ENCODE measurements at regions not wholly inside any gene's neighbourhood (a gene's known extent, or its start where the extent isn't known, plus 50 kb on each side); places are given as distances from the start of the nearest gene placed in this dataset.

- H2AFZ ChIP-seq (replicated peaks; ENCODE audit: low read length, poor library complexity), result peak overlapping the region; percentile 66
- H3K36me3 ChIP-seq (ENCODE audit: control insufficient read depth, insufficient read depth, low read length), result no peaks in the 10 kb centered on the region
- BruUV-seq (replicated peaks), result no TSS peak
- in situ Hi-C loops (cut with MboI; ENCODE audit: low sequenced_read_pairs) (loop anchor here (5.0 kb wide), 1 partner anchor 42 kb away; no protein-coding TSS in a partner anchor), dilution Hi-C loops (cut with HindIII; ENCODE audit: low sequenced_read_pairs, unreplicated experiment) (no loop called here), intact Hi-C loops (cut with micrococcal nuclease) (loop anchor here (2.0 kb wide), 1 partner anchor 44 kb away; no protein-coding TSS in a partner anchor)
- H2BK20ac ChIP-seq (ENCODE audit: low read depth, low read length), result peak overlapping the region; percentile 87
- H4K5ac ChIP-seq (ENCODE audit: low read depth, low read length), result peak overlapping the region; percentile 7; the same call in 1 of the 2 replicates
- H4K20me1 ChIP-seq (ENCODE audit: insufficient read depth, low read length), result no peaks in the 10 kb centered on the region
- no peak overlapping the region for H2AK9ac ChIP-seq (replicated peaks; ENCODE audit: low read depth, low read length, poor library complexity)
- H3K9me1 ChIP-seq (ENCODE audit: insufficient read depth, low read length), result peaks cover 11% of the 10 kb centered on the region; the same call in 1 of the 2 replicates
- peak overlapping the region; percentile 66; the same call in 1 of the 2 replicates for H3K18ac ChIP-seq (ENCODE audit: low read depth, low read length)
- ATAC-seq (ENCODE audit: low read depth) (peak; percentile 59), DNase-seq (peak; percentile 89)
- H3K9me3 ChIP-seq (ENCODE audit: control insufficient read depth, insufficient read depth, low read length), result no peaks in the 10 kb centered on the region
- no peak overlapping the region; the same call in 1 of the 2 replicates for H3K14ac ChIP-seq (replicated peaks; ENCODE audit: low read depth, low read length)
- peak overlapping the region; percentile 2 to 67; a peak in 2 of 4 replicates for H4K8ac ChIP-seq (ENCODE audit: low read depth in 2 of 2, low read length in 2 of 2)
- H2BK5ac ChIP-seq (ENCODE audit: low read depth, low read length, poor library complexity, severe bottlenecking), result peak overlapping the region; percentile 47
- H3K27me3 ChIP-seq (ENCODE audit: control insufficient read depth, insufficient read depth, low read length), result no peaks in the 10 kb centered on the region
- H3K4me2 ChIP-seq (ENCODE audit: low read depth, low read length), result 0 out of 2 replicates have a peak overlapping the region, but pooled peaks have one; percentile 7
- H3K4ac ChIP-seq (ENCODE audit: low read depth, low read length), result peak overlapping the region; percentile 89
- H3K4me1 ChIP-seq (ENCODE audit: control insufficient read depth, insufficient read depth, low read length), result peaks cover 20% of the 10 kb centered on the region
- no peak overlapping the region for H3K4me3 ChIP-seq (ENCODE audit: insufficient read depth, low read depth, low read length)
- peak overlapping the region; percentile 98 for H2AK5ac ChIP-seq (ENCODE audit: low read depth, low read length)
- H3K9ac ChIP-seq (ENCODE audit: low read depth, low read length), result no peak overlapping the region
- H3K27ac ChIP-seq (ENCODE audit: insufficient read depth, low read length), result no peak overlapping the region; the same call in 1 of the 2 replicates
- peak overlapping the region; percentile 90 for H4K91ac ChIP-seq (ENCODE audit: insufficient read depth, low read depth, low read length)
- H3K56ac ChIP-seq (ENCODE audit: extremely low read depth, insufficient read depth, low read length), result no peak overlapping the region; the same call in 1 of the 2 replicates
- 7% methylated on average over 2 of the region's 5 CpGs; no CpG with 5 or more reads in 1 of the 2 experiments for WGBS, 2 experiments (ENCODE audit: extremely low coverage in 2 of 2, insufficient read length in 1 of 2)
- peak overlapping the region; percentile 53; the same call in 1 of the 2 replicates for H3K23ac ChIP-seq (ENCODE audit: low read depth, low read length)
- ChIA-PET POLR2A (ENCODE audit: unreplicated experiment) (no interaction called here), CTCF (interaction anchor here (0.8 kb wide), 1 partner anchor 26 kb away, joined by 3 read pairs; no protein-coding TSS in a partner anchor)
- H2BK15ac ChIP-seq (ENCODE audit: low read depth, low read length), result peak overlapping the region; percentile 70; the same call in 2 of the 3 replicates
- TF ChIP-seq NFE2L2 (IDR thresholded peaks at IDR 0.05; ENCODE audit: low read depth, low read length) (no peak), BHLHE40 (IDR thresholded peaks at IDR 0.05; ENCODE audit: low read depth, low read length) (peak; percentile 50; the same call in 1 of the 2 replicates), CHD1 (IDR thresholded peaks at IDR 0.05; ENCODE audit: low read depth, low read length) (no peak), MAFK (IDR thresholded peaks at IDR 0.05; ENCODE audit: low read depth, low read length) (peak; percentile 3; the same call in 1 of the 2 replicates), MXI1 (IDR thresholded peaks at IDR 0.05; ENCODE audit: borderline replicate concordance, low read depth, low read length) (no peak)
- H2BK120ac ChIP-seq (ENCODE audit: low read depth, low read length), result peak overlapping the region; percentile 89
- no peaks in the 10 kb centered on the region for H3K79me1 ChIP-seq (ENCODE audit: low read depth in 1 of 2, low read length in 2 of 2)
Observed at GRCh38 chr11:112320668-112321067, 60.0 kb upstream of the PLET1 start.
